SKM-1 (cell line): ENCODE measurements at regions not wholly inside any gene's neighbourhood (a gene's known extent, or its start where the extent isn't known, plus 50 kb on each side); places are given as distances from the start of the nearest gene placed in this dataset.

ENCODE experiments used
- DNase-seq: peaks from one replicate; lab custom pipeline; 2025; ENCODE audit not compliant: unreplicated experiment; lab: John Stamatoyannopoulos, UW

DNA sequence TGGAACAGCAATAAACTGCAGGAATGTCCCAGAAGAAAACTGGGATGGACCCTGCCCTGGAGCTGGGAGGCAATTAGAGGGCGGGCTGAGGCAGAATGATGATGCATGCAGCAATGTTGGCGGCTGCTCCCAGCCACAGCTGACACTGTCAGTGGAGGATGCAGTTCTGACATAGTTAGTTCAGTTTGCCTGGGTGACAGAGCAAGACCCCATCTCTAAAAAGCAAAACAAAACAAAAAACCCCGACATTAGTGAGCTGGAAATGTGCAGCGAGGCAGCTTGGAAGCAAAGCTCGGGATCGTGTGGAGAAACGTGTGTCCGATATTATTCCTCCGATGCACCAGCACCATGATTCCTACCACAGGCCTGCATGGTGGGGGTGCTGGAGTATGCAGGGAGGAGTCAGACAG lies 110.1 kb upstream of the UQCRFS1 start:
- DNase-seq: no peak

DNA sequence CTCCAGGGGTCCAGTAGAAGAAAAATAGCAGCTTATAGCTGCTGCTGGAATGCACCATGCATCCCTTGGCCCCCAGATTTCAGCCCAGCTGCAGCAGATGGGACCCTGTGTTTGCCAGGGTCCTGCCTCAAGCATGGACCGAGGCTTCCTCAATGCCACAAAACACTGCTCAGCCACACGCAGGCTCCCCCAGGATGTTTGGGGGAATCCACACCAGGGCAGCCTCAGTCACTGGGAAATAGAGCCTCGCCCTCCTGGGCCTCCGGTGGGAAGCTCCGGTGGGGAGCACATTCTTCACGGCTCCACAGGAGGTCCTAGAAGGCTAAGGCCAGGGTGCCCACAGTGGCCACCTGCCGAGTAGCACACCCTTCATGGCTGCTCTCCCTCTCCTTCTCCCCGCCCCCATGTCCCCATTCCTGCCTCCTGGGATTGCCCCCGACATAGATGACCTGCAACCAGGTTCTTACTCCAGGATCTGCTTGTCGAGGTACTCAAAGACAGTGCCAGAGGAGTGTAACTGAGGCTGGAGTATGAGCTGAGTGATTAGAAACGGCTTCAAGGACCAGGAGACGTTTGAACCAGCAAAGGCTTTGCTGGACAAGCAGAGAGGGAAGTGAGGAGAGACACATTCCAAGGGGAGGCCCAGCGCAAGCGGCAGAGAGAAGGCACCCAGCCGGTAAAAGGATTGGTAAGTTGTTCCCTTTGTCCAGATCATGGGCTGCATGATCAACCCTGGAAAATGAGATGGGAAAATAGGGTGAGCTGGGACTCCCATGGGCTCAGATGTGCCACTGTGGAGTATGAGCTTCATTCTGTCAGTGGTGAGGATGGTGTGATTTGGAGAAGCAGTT lies 110.7 kb upstream of the UQCRFS1 start:
- no peak for DNase-seq

DNA sequence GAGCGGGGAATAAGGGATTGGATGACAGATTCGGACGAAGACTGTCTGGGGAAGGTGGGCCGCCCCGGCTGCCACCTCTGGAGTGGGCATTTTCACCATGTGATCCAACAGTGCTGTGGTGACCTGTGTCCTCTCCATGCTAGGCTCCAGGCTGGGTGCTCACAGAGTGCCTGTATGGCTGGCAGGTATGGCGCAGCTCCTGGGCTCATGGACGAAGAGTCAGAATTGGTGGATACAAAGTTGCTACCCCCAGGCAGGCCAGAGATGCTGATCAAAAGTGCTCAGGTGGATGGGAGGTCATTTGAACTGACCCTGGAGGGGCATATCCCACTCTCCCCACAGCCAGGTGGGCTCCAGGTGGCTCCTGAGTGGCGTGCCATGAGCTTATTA lies 111.3 kb upstream of the UQCRFS1 start:
- no peak for DNase-seq

DNA sequence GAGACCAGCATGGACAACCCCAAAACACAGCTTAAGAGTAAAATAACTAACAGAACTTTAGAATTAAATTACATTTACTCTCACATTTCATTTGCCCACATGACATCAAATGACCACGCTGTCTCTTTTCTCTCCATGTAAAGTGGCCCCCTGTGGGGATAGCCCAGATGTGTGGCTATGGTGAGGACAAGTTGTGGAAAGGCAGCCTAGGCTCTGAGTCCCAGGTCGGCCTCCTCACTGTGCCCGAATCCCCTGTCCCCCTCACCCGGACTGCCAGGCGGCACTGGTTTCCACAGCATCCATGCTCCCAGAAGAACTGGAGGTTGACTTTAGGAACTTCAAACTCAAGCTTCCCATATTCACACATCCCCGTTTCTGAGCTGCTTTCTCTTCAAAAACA lies 111.8 kb upstream of the UQCRFS1 start:
- DNase-seq: no peak

DNA sequence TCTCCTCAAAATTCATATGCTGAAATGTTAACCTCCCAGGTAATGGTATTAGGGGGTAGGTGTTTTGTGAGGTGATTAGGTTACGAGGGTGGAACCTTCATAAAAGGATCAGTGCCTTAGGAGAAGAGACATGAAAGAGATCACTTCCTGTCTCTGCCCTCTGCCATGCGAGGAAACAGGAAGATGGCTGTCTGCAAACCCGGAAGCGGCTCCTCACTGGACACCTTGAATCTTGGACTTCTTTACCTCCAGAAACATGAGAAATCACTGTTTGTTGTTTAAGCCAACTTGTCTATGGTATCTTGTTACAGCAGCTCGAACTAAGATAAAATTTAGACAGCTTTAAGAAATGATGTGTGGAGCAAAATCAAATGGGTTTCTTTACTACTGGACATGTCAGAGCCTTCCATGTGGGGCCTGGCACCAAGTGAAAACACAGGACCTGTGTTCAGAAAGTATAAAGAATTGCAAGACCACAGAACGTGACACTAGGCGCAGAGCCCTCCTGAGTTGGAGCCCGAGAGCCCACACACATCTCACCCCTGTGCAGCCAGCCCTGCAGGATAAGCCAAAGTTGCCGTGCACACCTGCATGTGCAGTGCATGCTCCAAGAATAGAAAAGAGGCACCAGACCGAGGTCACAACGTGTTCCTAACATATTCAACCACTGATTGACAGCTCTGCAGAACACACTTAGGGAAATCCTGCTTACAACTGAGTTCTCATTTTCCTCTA lies 112.5 kb upstream of the UQCRFS1 start:
- no peak for DNase-seq

DNA sequence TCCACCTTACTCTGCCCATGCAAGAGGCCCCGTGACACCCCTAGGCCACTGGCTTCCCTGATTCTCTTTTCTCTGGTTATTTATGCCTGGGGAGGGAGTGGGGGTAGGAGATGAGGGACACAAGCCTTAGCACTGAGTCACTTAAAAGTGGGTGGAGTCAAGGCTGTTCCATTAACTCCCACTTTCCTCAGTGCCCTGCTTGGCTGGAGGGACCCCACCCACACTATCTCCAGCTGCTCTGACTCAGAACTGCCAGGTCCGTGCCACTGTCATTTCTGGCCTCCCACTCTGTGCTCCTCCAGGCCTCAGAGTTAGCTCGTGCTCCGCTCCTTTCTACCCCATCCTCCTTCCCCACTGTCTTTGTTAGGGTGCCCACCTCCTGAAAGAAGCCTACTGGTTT lies 113.4 kb upstream of the UQCRFS1 start:
- DNase-seq: no peak

DNA sequence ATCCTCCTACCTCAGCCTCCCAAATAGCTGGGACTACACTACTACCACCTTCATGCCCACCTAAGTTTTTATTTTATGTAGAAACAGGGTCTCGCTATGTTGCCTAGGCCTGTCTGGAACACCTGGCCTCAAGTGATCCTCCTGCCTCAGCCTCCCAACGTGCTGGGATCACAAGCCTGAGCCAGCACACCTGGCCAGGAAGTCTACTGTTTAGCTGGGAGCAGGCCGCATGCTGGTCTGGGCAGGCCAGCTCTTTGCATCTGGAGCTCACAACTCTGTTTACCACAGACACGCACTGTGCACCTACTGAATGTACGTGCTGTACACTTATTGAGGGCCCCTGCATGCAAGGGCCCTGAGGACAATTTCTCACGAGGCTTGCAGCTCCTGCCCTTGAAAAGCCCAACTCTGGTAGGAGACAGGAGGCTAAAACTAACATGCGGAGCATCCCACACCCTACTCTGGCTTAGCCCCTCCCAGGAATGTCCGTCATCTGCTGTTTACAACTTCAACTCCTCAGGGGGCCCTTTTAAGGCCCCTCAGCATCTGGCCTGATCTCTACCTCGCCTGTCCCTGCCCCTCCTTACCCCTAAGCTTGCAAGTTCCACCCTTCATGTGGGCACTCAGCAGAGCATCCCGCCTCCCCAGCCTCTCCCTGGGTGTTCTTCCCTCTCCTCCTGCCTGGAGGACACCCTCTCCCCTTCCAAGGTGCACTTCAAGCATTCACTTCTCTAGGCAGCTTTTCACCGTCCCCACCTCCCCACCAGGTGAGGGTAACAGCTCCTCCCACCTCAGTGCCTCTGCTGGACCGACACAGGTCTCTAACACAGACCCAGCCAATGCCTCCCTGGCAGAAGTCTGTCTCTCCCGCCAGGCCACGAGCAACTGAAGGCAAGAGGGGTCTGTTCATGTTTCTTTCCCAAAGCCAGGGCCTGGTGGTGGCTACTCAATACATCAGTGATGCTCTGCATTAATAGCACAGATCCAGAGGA lies 114.2 kb upstream of the UQCRFS1 start:
- DNase-seq: no peak

DNA sequence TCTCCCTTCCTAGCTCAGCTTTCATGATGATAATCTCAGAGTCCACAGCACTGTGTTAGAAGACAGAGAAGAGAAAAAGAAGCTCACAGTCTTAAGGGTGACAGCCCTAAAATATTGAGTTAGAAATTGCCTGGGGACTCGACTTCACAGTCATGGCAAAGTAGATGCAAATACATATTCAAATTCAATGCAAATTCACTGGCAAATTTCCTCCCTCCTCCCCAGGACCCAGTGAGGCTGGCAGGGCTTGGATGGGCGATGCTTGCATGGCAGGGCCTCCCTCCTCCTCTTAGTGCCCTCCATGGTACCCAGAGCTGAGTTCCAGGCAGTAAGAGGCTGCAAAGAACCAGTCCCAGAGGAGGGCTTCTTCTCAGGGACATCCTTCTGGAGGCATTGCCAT lies 115.6 kb upstream of the UQCRFS1 start:
- no peak for DNase-seq

DNA sequence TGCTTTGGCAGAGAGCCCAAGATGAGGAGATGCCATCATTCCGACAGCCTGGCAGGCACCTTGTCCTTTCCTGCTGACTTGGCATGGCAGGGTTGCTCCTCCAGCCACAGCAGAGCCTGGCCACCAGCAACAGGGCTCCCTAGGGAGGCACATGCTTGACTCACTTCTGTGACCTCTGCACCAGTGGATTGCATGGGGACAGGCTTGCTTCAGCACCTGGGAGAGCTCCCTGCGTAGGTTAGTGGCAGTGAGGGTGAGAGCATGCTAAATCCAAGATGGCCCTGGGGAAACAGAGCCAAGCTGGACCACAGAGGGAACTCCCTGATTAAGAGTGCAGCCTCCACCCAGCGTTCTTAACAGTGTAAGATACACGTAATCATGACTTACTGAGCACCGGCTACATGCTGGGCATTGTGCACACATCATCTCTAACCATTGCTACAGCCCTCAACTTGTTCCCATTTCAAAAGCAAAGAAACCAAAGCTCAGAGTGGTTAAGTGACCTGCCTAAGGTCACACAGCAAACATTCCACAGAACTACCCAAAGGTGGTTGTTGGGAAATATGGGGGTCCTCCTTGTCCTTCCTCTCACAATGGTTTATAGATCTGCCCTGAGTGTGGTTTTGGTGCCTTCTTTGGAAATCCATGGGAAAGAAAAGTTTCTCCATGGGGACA lies 116.6 kb upstream of the UQCRFS1 start:
- DNase-seq: no peak

DNA sequence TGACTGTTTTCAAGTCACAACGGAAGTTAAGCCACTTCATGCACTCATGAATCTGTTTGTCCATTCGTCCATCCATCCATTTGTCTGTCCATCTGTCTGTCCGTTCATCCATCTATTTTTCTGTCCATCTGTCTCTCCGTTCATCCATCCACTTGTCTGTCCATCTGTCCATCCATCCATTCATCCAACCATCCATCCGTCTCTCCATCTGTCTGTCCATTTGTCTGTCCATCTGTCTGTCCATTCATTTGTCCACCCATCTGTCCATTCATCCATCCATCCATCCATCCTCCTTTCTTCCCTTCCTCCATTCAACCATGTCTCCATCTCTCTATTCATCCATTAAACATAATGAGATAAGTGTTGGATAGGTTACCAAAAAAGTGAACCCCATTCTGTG lies 123.5 kb upstream of the UQCRFS1 start:
- DNase-seq: no peak

DNA sequence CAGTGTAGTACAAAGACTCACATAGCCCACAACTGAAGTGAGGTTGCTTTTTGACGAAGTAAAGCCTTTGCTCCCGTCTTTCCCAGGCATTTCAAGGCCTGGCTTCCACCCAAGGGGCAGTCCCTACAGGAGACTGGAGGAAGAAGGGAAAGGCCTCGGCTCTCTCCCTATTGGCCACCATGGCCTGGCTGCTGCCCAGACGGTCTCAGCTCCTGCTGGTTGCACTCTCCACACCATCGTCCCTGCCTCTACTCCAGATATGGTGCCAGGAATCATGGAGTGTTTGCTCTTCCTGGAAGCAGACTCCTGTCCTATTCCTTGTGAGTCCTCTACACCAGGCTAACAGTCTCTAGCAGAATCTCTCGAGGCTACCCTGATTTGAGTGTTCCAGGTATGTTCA lies 124.1 kb upstream of the UQCRFS1 start:
- DNase-seq: no peak

DNA sequence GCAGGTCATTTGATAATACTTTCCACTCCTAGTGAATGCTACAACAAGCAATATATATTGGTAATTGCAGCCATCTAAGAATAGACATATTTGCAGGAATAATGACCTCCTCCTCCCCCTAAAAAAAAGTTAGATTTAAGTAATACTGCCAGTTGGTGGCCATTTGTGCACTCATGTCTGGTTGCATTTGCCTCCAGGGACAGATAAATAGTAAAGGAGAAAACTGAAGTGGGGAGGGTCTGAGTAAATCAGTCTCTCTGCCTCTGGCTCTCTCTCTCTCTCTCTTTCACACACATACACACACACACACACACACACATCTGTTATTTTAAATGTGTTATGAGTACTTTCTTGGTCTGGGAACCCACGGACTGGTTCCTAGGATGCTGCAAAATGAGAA lies 125.5 kb upstream of the UQCRFS1 start:
- no peak for DNase-seq

DNA sequence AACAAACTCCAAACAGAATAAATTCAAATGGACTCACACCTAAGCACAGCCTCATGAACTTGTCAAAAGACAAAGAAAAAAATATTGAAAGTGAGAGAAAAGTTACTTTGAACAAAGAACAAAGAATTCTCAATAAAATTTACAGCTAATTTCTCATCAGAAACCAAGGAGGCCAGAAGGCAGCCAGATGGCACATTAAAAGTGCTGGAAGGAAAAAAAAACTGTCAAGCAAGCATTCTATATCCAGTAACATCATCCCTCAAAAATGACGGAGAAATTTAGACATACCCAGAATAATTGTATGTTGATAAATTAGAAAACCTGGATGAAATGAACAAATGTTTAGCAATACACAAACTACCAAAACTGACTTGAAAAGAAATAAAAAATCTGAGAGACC lies 129.8 kb upstream of the UQCRFS1 start:
- no peak for DNase-seq

DNA sequence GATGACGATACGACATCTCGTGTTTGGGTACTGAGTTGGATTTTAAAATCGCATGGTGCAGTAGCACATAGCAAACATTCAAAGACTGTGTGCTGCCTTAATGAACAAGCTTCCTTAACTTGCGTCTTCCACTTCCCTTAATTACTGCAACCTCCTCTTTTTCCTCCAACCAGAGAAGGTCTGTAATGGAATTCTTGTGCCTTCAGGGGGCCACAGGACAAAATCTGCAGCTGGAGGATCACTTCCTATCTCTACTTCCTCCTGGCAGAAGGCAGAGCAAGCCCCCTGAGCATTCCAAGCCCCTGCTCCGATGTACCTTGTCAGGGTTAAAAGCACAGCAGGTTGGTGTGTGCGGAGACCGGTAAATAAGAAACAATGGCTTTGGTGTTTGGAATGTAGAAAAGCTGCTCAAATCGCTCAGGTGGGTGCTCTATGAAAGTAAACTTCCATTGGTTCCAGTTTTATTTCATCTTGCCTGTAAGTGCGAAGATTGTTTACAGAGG lies 151.3 kb upstream of the UQCRFS1 start:
- DNase-seq: no peak

DNA sequence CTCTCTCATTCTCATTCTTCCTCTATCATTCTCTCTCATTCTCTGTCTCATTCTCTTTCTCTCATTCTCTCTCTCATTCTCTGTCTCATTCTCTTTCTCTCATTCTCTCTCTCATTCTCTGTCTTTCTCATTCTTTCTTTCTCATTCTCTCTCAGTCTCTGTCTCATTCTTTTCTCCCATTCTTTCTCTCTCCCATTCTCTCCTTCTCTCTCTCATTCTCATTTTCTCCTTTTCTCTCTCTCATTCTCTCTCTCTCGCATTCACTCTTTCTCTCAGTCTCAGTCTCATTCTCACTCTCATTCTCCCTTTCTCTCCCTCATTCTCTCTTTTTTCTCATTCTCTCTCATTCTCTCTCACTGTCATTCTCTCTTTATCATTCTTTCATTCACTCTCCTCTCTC lies 152.0 kb upstream of the UQCRFS1 start:
- no peak for DNase-seq

DNA sequence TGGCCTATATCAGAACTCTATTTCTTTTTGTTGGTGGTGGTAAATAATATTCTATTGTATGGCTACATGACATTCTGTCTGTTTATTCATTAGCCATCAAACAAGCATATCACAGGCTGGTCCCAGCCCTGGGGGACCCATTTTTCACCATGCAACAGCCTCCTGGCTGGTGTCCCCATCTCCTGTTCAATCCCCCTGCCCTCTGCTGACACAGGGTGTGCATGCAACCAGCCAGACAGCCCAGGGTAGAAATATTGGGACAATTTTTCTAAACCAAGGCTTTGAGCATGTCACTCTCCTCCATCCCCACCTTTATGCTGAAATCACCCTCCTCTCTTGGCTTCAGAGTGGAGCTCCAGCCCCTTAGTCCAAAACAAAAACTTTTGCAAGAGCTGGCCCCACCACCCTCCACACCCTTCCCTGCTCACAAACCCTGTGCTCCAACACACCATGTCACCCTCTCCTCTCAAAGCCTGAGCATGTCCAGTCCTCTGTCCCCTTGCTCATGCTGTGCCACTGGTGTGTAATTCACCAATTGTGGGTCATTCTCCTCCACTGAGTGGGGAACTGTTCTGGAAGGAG lies 153.0 kb upstream of the UQCRFS1 start:
- no peak for DNase-seq

DNA sequence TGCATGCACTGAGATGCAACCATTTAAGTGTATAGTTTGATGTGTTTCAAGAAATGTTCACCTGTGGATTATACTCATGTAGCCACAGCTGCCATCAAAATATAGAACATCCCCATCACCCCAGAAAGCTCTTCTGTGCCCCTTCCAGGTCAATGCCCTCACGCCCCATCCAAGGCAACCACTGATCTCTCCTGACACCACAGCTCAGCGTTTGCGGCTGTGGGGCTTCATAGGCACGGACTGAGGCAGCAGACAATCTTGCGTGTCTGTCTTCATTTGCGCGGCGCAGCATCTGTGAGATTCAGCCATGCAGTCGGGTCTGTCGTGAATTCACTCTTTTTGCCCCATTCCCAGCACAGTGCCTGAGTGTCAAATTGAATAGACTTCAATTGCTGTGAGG lies 153.8 kb upstream of the UQCRFS1 start:
- no peak for DNase-seq

DNA sequence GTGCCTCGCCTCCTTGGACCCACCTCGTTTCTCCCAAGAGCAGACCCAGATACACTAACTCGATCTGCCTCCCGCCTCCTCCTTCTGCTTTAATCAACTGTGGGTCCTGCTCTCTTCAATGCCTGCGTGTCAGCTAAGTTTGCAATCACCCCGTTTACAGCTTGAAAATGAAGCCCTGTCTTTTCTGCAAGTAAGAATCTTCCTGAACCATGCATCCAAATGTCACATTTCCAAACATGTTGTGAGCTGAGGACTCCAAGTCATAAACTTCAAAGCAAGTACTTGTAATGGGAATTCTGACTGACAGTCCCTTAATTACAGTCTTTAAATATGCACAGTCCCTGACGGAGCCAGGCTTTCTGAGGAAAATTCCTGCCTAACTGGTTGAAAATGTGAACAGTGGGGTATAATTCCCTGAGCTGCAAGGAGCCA lies 154.9 kb upstream of the UQCRFS1 start:
- DNase-seq: no peak

DNA sequence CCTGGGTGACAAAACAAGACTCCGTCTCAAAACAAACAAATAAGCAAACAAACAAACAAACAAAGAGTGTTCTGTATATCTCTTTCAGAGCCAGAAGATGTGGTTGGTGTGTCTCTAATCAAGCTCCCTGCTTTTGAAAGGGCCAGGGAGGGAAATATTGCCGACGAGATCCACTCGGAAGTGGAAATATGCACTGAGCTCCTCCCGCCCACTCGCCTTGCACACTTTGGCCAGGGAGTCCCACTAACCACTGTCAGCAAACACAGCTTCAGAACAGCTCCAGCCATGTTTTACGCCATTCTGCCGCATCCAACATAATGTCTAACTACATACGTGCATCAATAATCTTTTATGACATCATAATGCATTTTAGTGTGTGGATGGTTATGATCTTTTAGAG lies 155.5 kb upstream of the VSTM2B start:
- DNase-seq: no peak
